Muscle of leg (tissue), 3 donors: ENCODE measurements at regions not wholly inside any gene's neighbourhood (a gene's known extent, or its start where the extent isn't known, plus 50 kb on each side); places are given as distances from the start of the nearest gene placed in this dataset.
"Not testable (repeated sequence)": the region's sequence is repeated elsewhere in the genome, so short reads cannot be mapped to it uniquely, and the experiment has no call there.

Experiments
- DNase-seq: peaks from one replicate; pipeline ENCODE4 v3.0.0; 2013
- H3K27ac ChIP-seq: one replicate; pipeline ENCODE4 v1.5.1; 2013; ENCODE audit warnings: mild to moderate bottlenecking, low read length, control low read depth
- H3K27me3 ChIP-seq: one replicate; pipeline ENCODE4 v1.6.1; 2013; ENCODE audit warnings: low read length; ENCODE audit not compliant: control insufficient read depth, insufficient read depth
- H3K36me3 ChIP-seq: one replicate; pipeline ENCODE4 v1.6.1; 2013; ENCODE audit warnings: low read length; ENCODE audit not compliant: control insufficient read depth, insufficient read depth
- H3K4me1 ChIP-seq: one replicate; pipeline ENCODE4 v1.6.1; 2013; ENCODE audit warnings: low read length; ENCODE audit not compliant: control insufficient read depth, insufficient read depth
- H3K4me3 ChIP-seq: one replicate; pipeline ENCODE4 v1.5.1; 2013; ENCODE audit warnings: low read length, control low read depth
- H3K9me3 ChIP-seq: replicated peaks from 2 replicates; pipeline ENCODE4 v1.6.1; 2013; ENCODE audit warnings: low read depth, low read length; ENCODE audit not compliant: control insufficient read depth
- WGBS: methylation state at CpG from one replicate; pipeline ENCODE4 v1.1.5; 2013; ENCODE audit warnings: missing lambda C conversion rate; ENCODE audit not compliant: insufficient coverage; 5-methylcytosine and 5-hydroxymethylcytosine counted together

DNA sequence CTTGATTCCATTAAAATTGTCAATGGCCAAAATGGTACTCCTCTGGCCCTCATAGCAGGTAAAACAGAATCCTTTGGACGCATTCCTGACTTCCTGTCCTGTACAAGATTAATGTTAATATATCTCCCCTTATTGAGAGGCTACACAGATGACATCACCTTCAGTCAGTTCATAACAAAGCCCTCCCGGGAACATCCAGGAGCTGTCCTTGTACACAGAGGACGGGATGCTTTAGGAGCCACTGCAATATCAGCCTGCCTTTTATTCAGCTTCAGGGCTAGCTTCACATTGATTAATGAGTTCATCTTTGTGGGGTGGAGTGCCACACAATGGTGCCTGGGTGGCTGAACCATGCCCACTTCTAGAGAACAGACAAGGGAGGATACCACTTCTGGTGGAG, 235.1 kb downstream of the NRIP1 start:
- Histone ChIP-seq H3K4me3 (no peak overlapping the region), H3K27me3 (no peaks in the 10 kb centered on the region), H3K4me1 (no peaks in the 10 kb centered on the region), H3K36me3 (no peaks in the 10 kb centered on the region), H3K9me3 (no peaks in the 10 kb centered on the region), H3K27ac (no peak overlapping the region)
- WGBS = 83% methylated on average over 1 of the region's 3 CpGs
- DNase-seq = no peak

DNA sequence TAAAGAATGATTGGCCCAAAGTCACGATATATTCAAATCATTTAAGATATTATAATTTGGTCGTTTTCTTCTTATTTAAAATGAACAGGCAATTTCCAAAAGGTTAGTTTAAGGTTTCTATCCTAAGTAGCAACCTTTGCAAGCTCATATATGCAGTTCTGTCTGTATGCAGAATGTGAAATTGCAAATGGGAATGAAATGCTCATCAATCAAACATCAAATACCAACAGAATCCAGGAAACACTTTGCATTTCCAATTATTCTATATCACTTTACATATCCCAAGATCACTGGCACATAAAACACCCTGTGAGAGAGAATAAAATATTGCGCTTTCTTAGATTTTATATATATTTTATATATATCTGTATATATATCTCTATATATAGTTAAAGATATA, 237.3 kb downstream of the NRIP1 start:
- DNase-seq = no peak
- Histone ChIP-seq H3K4me1 (no peaks in the 10 kb centered on the region), H3K9me3 (no peaks in the 10 kb centered on the region), H3K27ac (no peak overlapping the region), H3K36me3 (no peaks in the 10 kb centered on the region), H3K4me3 (no peak overlapping the region), H3K27me3 (no peaks in the 10 kb centered on the region)
- no CpG with 5 or more reads among the region's 3 CpGs for WGBS

DNA sequence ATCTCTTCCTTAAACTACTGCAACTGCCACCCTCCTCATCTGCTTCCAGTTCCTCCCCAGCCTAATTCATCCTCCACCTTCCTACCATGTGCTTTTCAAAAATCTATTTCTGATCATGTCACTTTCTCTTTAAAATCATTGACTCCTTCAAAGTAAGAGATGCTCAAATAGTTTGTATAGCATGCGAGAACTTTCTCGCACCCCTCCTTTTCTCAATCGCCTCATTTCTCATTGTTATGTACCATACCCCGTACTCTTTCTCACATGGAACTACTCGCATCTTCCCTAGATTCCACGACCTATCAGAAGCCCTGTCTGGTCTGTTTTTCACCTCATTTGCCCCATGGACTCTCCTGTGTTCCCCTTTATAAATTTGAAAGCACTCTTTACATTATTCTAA, 238.2 kb downstream of the NRIP1 start:
- Histone ChIP-seq H3K27ac (no peak overlapping the region), H3K4me3 (no peak overlapping the region), H3K4me1 (no peaks in the 10 kb centered on the region), H3K27me3 (no peaks in the 10 kb centered on the region), H3K9me3 (no peaks in the 10 kb centered on the region), H3K36me3 (no peaks in the 10 kb centered on the region)
- 77% methylated on average over 5 of the region's 6 CpGs for whole genome bisulfite sequencing
- no peak for DNase-seq

DNA sequence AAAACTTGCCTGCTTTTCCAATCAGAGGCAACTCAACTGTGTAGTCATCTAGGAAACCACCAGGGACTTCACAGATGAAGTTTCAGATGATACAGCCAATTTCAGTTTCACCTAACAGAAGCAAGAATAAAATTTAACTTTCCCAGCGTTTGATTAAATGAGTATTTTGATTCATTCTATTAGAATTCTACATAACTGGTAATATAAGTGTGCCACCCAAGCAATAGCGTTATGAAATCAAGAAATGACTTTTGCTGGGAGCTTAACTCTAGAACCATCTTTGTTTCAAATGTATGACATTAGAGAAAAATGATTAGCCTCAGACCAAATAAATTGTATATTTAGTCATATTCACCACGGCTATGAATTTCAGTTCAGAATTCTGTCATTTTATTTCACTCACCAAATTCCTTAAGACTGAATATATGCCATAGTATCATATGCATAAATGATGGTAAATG, 239.3 kb downstream of the NRIP1 start:
- no peak overlapping the region for H3K27ac ChIP-seq
- H3K9me3 ChIP-seq = no peaks in the 10 kb centered on the region
- H3K4me3 ChIP-seq = no peak overlapping the region
- H3K36me3 ChIP-seq = no peaks in the 10 kb centered on the region
- WGBS = no CpG with 5 or more reads among the region's 3 CpGs
- no peaks in the 10 kb centered on the region for H3K27me3 ChIP-seq
- DNase-seq = peak; percentile 5
- H3K4me1 ChIP-seq = no peaks in the 10 kb centered on the region

DNA sequence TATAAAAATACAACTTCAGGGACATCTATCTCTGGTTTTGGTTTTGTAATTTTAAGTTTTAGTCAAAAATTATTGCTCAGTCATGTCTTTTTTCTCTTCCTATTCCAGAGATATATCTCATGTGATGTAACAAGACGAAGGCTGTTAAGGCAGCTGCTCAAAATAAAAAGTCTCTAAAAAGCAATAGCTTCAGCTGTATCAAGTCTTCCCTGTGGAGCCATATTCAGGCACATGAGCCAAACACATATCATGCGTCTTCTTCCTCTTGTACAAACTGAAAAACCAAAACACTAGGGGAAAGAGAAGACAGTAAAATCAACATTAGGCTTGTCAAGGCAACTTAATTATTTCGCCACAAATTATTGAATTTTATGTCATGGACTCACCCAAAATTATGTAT, 240.7 kb downstream of the NRIP1 start:
- WGBS = 40% methylated on average over 1 of the region's 3 CpGs
- Histone ChIP-seq H3K36me3 (no peaks in the 10 kb centered on the region), H3K27me3 (no peaks in the 10 kb centered on the region), H3K27ac (no peak overlapping the region), H3K4me1 (no peaks in the 10 kb centered on the region), H3K9me3 (no peaks in the 10 kb centered on the region), H3K4me3 (no peak overlapping the region)
- DNase-seq = peak; percentile 86

DNA sequence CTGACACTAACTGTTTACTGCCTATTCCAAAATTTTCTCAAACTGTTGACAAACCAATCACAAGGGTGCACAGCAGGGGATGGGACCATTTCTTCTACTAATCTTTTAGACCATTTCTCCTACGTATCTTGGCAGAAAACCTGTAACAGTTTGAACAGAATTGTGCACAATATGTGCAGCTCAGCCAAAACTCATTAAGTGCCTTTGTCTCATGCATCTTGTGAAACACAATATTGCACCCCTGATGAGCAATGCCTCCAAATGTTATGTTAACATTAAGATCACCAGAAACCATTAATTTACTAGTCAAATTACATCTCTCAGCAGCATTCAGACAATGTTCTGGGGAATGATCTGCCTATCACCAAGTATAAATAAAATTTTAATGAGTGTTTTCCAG, 247.5 kb downstream of the NRIP1 start:
- no peak overlapping the region for H3K27ac ChIP-seq
- no peak overlapping the region for H3K4me3 ChIP-seq
- H3K9me3 ChIP-seq = no peaks in the 10 kb centered on the region
- 33% methylated on average over 1 of the region's 1 CpG for WGBS
- H3K27me3 ChIP-seq = no peaks in the 10 kb centered on the region
- no peak for DNase-seq
- H3K36me3 ChIP-seq = no peaks in the 10 kb centered on the region
- H3K4me1 ChIP-seq = no peaks in the 10 kb centered on the region

DNA sequence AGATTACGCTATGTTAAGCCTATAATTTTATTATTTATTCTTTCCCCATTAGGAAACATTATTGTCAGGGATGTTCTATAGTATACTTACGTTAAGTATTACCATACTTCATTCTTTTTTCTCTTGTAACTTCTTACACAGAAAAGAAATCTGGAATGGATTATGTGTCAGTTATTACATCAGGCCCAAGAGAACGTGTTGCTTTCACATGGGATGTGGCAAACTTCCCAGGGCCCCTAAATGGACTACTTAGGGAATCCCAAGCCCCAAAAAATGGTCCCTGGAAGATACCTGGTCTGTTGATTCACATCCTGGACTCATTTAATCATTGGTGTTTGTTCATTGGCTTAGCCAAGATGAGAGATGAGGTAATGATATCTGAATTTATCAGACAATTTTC, 249.8 kb downstream of the NRIP1 start:
- no peaks in the 10 kb centered on the region for H3K4me1 ChIP-seq
- peak; percentile 12 for DNase-seq
- no CpG with 5 or more reads among the region's 3 CpGs for WGBS

DNA sequence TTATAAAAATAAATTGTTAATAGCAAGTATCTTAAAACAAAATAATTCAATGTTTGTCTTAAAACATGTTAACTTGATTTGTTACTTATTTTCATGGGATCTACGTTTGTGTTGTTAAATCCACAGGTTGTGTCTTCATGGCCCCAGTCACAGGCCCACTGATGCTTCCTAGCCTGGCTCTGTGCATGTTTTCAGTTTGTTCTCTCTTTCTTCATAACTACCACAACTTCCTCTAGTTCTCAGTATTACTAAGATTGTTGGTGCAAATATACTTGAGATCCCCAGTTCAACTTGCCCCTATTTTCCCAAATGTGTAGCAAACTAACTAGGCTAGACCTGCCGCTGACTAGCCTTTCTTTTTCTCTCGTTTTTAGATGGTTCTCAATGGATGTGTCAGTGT, 250.5 kb downstream of the NRIP1 start:
- no peak for DNase-seq
- Histone ChIP-seq H3K36me3 (no peaks in the 10 kb centered on the region), H3K9me3 (peaks cover 5% of the 10 kb centered on the region), H3K27me3 (no peaks in the 10 kb centered on the region), H3K4me3 (no peak overlapping the region), H3K4me1 (no peaks in the 10 kb centered on the region), H3K27ac (no peak overlapping the region)
- WGBS = no CpG with 5 or more reads among the region's 3 CpGs

More for the DNA sequence above, 249.8 kb downstream of the NRIP1 start:
- Histone ChIP-seq H3K27me3 (no peaks in the 10 kb centered on the region), H3K9me3 (peaks cover 5% of the 10 kb centered on the region), H3K4me3 (no peak overlapping the region), H3K36me3 (no peaks in the 10 kb centered on the region), H3K27ac (no peak overlapping the region)

DNA sequence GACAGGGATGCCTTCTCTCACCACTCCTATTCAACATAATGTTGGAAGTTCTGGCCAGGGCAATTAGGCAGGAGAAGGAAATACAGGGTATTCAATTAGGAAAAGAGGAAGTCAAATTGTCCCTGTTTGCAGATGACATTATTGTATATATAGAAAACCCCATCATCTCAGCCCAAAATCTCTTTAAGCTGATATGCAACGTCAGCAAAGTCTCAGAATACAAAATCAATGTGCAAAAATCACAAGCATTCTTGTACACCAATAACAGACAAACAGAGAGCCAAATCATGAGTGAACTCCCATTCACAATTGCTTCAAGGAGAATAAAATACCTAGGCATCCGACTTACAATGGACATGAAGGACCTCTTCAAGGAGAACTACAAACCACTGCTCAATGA, 258.1 kb upstream of the SAMSN1 start:
- not testable (repeated sequence) for H3K27me3 ChIP-seq, H3K4me1 ChIP-seq, H3K27ac ChIP-seq, H3K36me3 ChIP-seq, DNase-seq, H3K9me3 ChIP-seq, H3K4me3 ChIP-seq
- WGBS = no CpG with 5 or more reads among the region's 2 CpGs

DNA sequence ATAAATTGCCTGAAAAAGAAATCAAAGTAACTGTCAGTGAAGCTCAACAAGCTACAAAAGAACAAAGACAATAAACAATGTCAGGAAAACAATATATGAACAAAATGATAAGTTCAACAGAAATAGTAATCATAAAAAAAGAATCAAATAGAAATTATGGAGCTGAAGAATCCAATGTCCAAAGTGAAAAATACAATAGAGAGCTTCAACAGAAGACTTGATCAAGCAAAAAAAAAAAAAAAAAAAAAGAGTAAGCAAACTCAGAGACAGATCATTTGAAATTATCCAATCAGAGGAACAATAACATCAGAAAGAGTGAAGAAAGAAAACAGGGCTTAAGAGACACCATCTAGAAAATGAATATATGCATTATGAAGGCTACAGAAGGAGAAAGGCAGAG, 251.4 kb upstream of the SAMSN1 start:
- Histone ChIP-seq H3K9me3 (peaks cover 4% of the 10 kb centered on the region), H3K27ac (no peak overlapping the region), H3K4me1 (no peaks in the 10 kb centered on the region), H3K4me3 (no peak overlapping the region), H3K27me3 (no peaks in the 10 kb centered on the region), H3K36me3 (no peaks in the 10 kb centered on the region)
- no peak for DNase-seq

DNA sequence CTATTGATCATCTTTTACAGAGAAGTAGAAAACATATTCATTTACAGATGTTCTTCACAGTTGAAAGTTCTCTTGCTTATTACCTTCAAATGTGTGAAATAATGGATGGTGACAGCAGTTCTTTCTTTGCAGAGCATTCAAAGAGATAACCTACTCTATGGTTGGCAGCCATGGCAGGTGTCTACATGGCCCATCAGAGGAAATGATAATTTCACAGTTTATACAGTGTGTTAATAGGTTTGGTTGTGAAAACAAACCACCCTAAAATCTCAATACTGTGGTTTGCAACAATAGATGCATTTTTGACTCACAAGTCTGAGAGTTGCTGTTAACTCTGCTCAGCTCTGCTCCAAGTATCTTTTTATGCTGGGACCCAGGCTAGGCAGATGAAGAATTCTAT, 241.2 kb upstream of the SAMSN1 start:
- H3K27me3 ChIP-seq = no peaks in the 10 kb centered on the region
- no peak overlapping the region for H3K27ac ChIP-seq
- no peaks in the 10 kb centered on the region for H3K9me3 ChIP-seq
- no peaks in the 10 kb centered on the region for H3K36me3 ChIP-seq
- no peak for DNase-seq
- no peaks in the 10 kb centered on the region for H3K4me1 ChIP-seq
- H3K4me3 ChIP-seq = no peak overlapping the region
